ENCODE measurements at regions not wholly inside any gene's neighbourhood (a gene's known extent, or its start where the extent isn't known, plus 50 kb on each side); places are given as distances from the start of the nearest gene placed in this dataset.

DNA sequence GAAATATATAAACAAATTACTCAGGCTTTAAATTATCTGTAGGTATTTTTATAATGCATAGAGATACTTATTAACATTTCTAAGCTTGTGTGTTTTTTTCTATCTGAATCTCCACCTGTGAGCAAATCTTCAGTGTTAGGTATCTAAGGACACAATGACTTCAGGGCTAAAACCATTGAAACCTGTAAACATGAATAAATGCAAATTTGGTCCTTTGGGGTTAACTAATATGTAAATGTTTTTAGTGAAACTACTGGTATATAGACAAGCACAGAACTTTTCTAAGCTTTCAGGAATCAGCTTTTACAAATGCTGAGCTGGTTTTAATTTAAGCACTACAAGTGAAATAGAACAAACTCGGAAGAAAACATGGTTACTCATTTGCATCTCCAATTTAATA, 147.9 kb downstream of the FBXO8 start:
- TF ChIP-seq CTCF (IDR thresholded peaks at IDR 0.05) (no peak), POLR2A (IDR thresholded peaks at IDR 0.05) (no peak)

All from heart left ventricle (tissue), 13 donors.